ENCODE measurements at regions not wholly inside any gene's neighbourhood (a gene's known extent, or its start where the extent isn't known, plus 50 kb on each side); places are given as distances from the start of the nearest gene placed in this dataset.

DNA sequence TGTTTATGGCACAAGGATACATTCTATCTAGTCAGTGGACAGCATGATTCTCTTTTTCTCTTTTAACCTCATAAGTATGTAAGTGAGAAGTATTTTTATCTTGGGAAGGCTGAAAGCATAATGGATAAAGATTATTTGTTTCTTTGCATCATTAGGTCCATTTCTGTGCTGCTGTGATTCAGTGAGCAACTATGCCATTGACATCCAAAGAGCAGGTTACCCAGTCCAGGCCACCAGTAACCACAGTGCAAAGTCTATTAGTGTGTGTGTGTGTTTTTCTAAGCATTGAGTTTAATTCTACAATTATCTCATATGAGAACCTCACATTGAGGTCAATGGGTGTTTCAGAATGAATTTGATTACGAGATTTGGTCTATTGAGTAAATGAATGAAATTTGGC is 158.8 kb upstream of the DACH1 start:
- TF ChIP-seq CTCF (conservative IDR thresholded peaks at IDR 0.05; ENCODE audit: low read length): no peak
- no peak for TF ChIP-seq EZH2phosphoT487 (IDR thresholded peaks at IDR 0.05; ENCODE audit: borderline replicate concordance)

Data from Loucy (cell line).